Mesenchymal stem cell (in vitro differentiated cells and primary cell): ENCODE measurements at regions not wholly inside any gene's neighbourhood (a gene's known extent, or its start where the extent isn't known, plus 50 kb on each side); places are given as distances from the start of the nearest gene placed in this dataset.
A peak's percentile ranks its signal among the peaks of the same experiment; 100 is the strongest.

ENCODE experiments used
- DNase-seq: peaks from one replicate; pipeline ENCODE4 v3.0.0-alpha.2; 2013
- H2AFZ ChIP-seq: one replicate; pipeline ENCODE4 v1.6.1; 2013; ENCODE audit warnings: low read depth, mild to moderate bottlenecking, control low read depth, inconsistent platforms, low read length, moderate library complexity
- H2AK5ac ChIP-seq: 2 replicates; pipeline ENCODE4 v1.6.1; 2013; ENCODE audit warnings: low read length, moderate library complexity, mild to moderate bottlenecking, inconsistent platforms; ENCODE audit not compliant: severe bottlenecking
- H2BK120ac ChIP-seq: one replicate; pipeline ENCODE4 v1.6.1; 2013; ENCODE audit warnings: low read depth, mild to moderate bottlenecking, inconsistent platforms, low read length, moderate library complexity
- H2BK12ac ChIP-seq, 2 experiments: one replicate each; pipeline ENCODE4 v1.6.1; 2013; ENCODE audit warnings: inconsistent platforms in 2 of 2, low read length in 2 of 2, mild to moderate bottlenecking in 2 of 2, moderate library complexity in 2 of 2, control low read depth in 1 of 2
- H2BK15ac ChIP-seq: one replicate; pipeline ENCODE4 v1.6.1; 2013; ENCODE audit warnings: mild to moderate bottlenecking, low read depth, inconsistent platforms; ENCODE audit not compliant: poor library complexity, severe bottlenecking
- H2BK5ac ChIP-seq: 2 replicates; pipeline ENCODE4 v1.6.1; 2013; ENCODE audit warnings: low read depth, mild to moderate bottlenecking, low read length, control low read depth, inconsistent platforms; ENCODE audit not compliant: poor library complexity, severe bottlenecking
- H3K14ac ChIP-seq, 2 experiments: one replicate each; pipeline ENCODE4 v1.6.1; 2013; ENCODE audit warnings: inconsistent platforms in 2 of 2, low read length in 2 of 2, control low read depth in 1 of 2, mild to moderate bottlenecking in 1 of 2, moderate library complexity in 1 of 2
- H3K18ac ChIP-seq, 2 experiments: one replicate each; pipeline ENCODE4 v1.6.1; 2013; ENCODE audit warnings: inconsistent platforms in 2 of 2, low read length in 2 of 2, control low read depth in 1 of 2, low read depth in 1 of 2, mild to moderate bottlenecking in 1 of 2
- H3K23ac ChIP-seq, 2 experiments: one replicate each; pipeline ENCODE4 v1.6.1; 2013; ENCODE audit warnings: inconsistent platforms in 2 of 2, low read length in 2 of 2, mild to moderate bottlenecking in 2 of 2, moderate library complexity in 2 of 2, control low read depth in 1 of 2
- H3K27ac ChIP-seq: 2 replicates; pipeline ENCODE4 v1.5.1; 2013; ENCODE audit warnings: mild to moderate bottlenecking, moderate library complexity, low read length, control low read depth, inconsistent platforms; ENCODE audit not compliant: poor library complexity, severe bottlenecking
- H3K27me3 ChIP-seq, 2 experiments: 2 replicates each; pipeline versions ENCODE4 v1.6.1 to v1.7.0; 2013; ENCODE audit warnings: low read length in 2 of 2, mild to moderate bottlenecking in 2 of 2, moderate library complexity in 2 of 2, control low read depth in 1 of 2, inconsistent platforms in 1 of 2; ENCODE audit not compliant: control insufficient read depth in 1 of 2, insufficient read depth in 1 of 2
- H3K36me3 ChIP-seq, 2 experiments: 2 replicates each; pipeline versions ENCODE4 v1.6.1 to v1.7.0; 2013; ENCODE audit warnings: low read length in 2 of 2, control low read depth in 1 of 2, inconsistent platforms in 1 of 2, low read depth in 1 of 2, mild to moderate bottlenecking in 1 of 2; ENCODE audit not compliant: insufficient read depth in 2 of 2, control insufficient read depth in 1 of 2
- H3K4ac ChIP-seq, 2 experiments: one replicate each; pipeline ENCODE4 v1.6.1; 2013; ENCODE audit warnings: inconsistent platforms in 2 of 2, low read length in 2 of 2, mild to moderate bottlenecking in 2 of 2, moderate library complexity in 2 of 2, control low read depth in 1 of 2, low read depth in 1 of 2
- H3K4me1 ChIP-seq: 2 replicates; pipeline ENCODE4 v1.6.1; 2013; ENCODE audit warnings: low read depth, low read length, control low read depth; ENCODE audit not compliant: control insufficient read depth, insufficient read depth
- H3K4me2 ChIP-seq: 2 replicates; pipeline ENCODE4 v1.6.1; 2013; ENCODE audit warnings: low read length, mild to moderate bottlenecking, inconsistent platforms; ENCODE audit not compliant: poor library complexity, severe bottlenecking
- H3K4me3 ChIP-seq, 2 experiments: 2 replicates each; pipeline versions ENCODE4 v1.5.1 to v1.7.0; 2013; ENCODE audit warnings: low read length in 2 of 2, mild to moderate bottlenecking in 2 of 2, control low read depth in 1 of 2, low read depth in 1 of 2; ENCODE audit not compliant: insufficient read depth in 1 of 2
- H3K79me1 ChIP-seq: replicated peaks from 2 replicates; pipeline ENCODE4 v1.6.1; 2013; ENCODE audit warnings: mild to moderate bottlenecking, control low read depth, low read length, inconsistent platforms; ENCODE audit not compliant: poor library complexity, severe bottlenecking
- H3K9ac ChIP-seq: 2 replicates; pipeline ENCODE4 v1.7.0; 2013; ENCODE audit warnings: mild to moderate bottlenecking, low read length, moderate library complexity
- H3K9me3 ChIP-seq: 2 replicates; pipeline ENCODE4 v1.7.0; 2013; ENCODE audit warnings: mild to moderate bottlenecking, low read length; ENCODE audit not compliant: control insufficient read depth
- H4K8ac ChIP-seq: one replicate; pipeline ENCODE4 v1.6.1; 2013; ENCODE audit warnings: inconsistent platforms, mild to moderate bottlenecking, low read length, moderate library complexity
- H4K91ac ChIP-seq: one replicate; pipeline ENCODE4 v1.6.1; 2013; ENCODE audit warnings: mild to moderate bottlenecking, low read length, inconsistent platforms
- WGBS: methylation state at CpG from one replicate; pipeline ENCODE4 v1.1.7; 2013; ENCODE audit warnings: mixed read lengths; 5-methylcytosine and 5-hydroxymethylcytosine counted together

DNA sequence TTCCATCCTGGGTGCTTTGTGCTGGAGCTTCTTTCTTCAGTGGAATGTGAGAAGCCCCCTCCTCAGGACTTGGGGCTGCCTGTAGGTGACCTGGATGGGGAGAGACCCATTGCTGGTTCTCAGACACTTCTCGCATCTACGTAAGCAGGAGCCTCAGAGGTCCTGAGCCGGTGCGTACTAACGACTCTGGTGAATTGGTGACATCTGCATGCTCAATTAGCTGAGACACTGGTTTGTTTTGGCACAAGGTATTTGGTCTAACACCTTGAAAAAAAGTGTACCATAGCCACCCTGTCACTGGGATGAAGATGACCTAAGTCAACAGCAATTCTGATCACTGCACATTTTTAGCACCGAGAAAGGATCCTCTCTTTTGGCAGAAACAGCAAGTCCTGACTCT lies 57.7 kb downstream of the LRRC30 start:
- Histone ChIP-seq H3K4me2 (no peak overlapping the region), H3K36me3 (no peaks in the 10 kb centered on the region), H3K79me1 (no peaks in the 10 kb centered on the region), H4K8ac (no peak overlapping the region), H2BK15ac (no peak overlapping the region), H3K9ac (no peak overlapping the region), H3K18ac (no peak overlapping the region), H3K9me3 (peaks cover 21% of the 10 kb centered on the region), H3K4me3 (no peak overlapping the region), H3K23ac (no peak overlapping the region), H3K14ac (no peak overlapping the region), H2BK120ac (no peak overlapping the region), H2BK12ac (no peak overlapping the region), H2AFZ (no peak overlapping the region), H3K27ac (no peak overlapping the region), H3K27me3 (peaks cover 8 to 16% of the 10 kb centered on the region in 2 experiments), H4K91ac (no peak overlapping the region), H3K4ac (no peak overlapping the region), H2BK5ac (no peak overlapping the region), H2AK5ac (no peak overlapping the region), H3K4me1 (no peaks in the 10 kb centered on the region)
- no peak for DNase-seq
- 93% methylated on average over 6 of the region's 6 CpGs for whole genome bisulfite sequencing

GRCh38 chr18:7290077-7290476 lies 59.2 kb downstream of the LRRC30 start:
- Histone ChIP-seq H4K91ac (no peak overlapping the region), H3K9me3 (peaks cover 28% of the 10 kb centered on the region), H3K4ac (no peak overlapping the region), H3K27ac (no peak overlapping the region), H2BK5ac (no peak overlapping the region), H3K79me1 (no peaks in the 10 kb centered on the region), H3K14ac (no peak overlapping the region), H2BK15ac (no peak overlapping the region), H3K27me3 (peaks cover 8 to 16% of the 10 kb centered on the region in 2 experiments), H3K4me1 (no peaks in the 10 kb centered on the region), H2BK12ac (no peak overlapping the region), H2AK5ac (no peak overlapping the region), H3K9ac (no peak overlapping the region), H3K4me2 (no peak overlapping the region), H3K36me3 (no peaks in the 10 kb centered on the region), H2AFZ (no peak overlapping the region), H3K4me3 (no peak overlapping the region), H3K23ac (no peak overlapping the region), H4K8ac (no peak overlapping the region), H3K18ac (no peak overlapping the region), H2BK120ac (no peak overlapping the region)
- WGBS, result 97% methylated on average over 3 of the region's 3 CpGs
- no peak for DNase-seq

- no peak overlapping the region for H3K14ac ChIP-seq
- no peak overlapping the region for H2AK5ac ChIP-seq
- no peak overlapping the region for H3K18ac ChIP-seq
- no peak overlapping the region for H3K4me3 ChIP-seq
- no peaks in the 10 kb centered on the region for H3K36me3 ChIP-seq
- no peak overlapping the region for H2AFZ ChIP-seq
- H3K4me2 ChIP-seq, result no peak overlapping the region
- peaks cover 37% of the 10 kb centered on the region for H3K9me3 ChIP-seq
- no peak overlapping the region for H2BK5ac ChIP-seq
- no peaks in the 10 kb centered on the region for H3K4me1 ChIP-seq
- H2BK15ac ChIP-seq, result no peak overlapping the region
- H3K79me1 ChIP-seq, result no peaks in the 10 kb centered on the region
- H4K8ac ChIP-seq, result no peak overlapping the region
- 75% methylated on average over 2 of the region's 3 CpGs for WGBS
- no peak overlapping the region for H3K23ac ChIP-seq
- H3K9ac ChIP-seq, result no peak overlapping the region
- no peak for DNase-seq
- H3K4ac ChIP-seq, result no peak overlapping the region
- no peak overlapping the region for H3K27ac ChIP-seq
- no peak overlapping the region for H4K91ac ChIP-seq
- H2BK12ac ChIP-seq, result no peak overlapping the region
- H2BK120ac ChIP-seq, result no peak overlapping the region
- peaks cover 8 to 16% of the 10 kb centered on the region in 2 experiments for H3K27me3 ChIP-seq
Observed at GRCh38 chr18:7291046-7291445, 60.2 kb downstream of the LRRC30 start.

DNA sequence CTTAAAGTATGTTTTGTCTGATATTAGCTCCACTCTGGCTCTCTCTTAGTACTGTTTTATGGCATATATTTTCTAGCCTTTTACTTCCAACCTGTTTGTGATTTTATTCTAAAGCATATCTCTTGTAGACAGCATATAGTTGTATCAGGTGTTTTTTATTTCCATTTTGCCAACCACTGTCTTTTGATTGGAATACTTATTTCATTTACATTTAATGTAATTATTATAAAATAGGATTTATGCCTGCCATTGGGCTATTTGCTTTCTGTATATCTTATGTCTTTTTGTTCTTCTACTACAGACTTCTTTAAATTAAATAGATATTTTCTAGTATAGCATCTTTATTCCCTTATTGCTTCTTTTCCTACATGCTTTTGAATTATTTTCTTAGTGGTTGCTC lies 67.3 kb downstream of the LRRC30 start:
- Histone ChIP-seq H3K4ac (no peak overlapping the region), H3K23ac (no peak overlapping the region), H2BK15ac (no peak overlapping the region), H3K79me1 (no peaks in the 10 kb centered on the region), H3K9me3 (peaks cover 59% of the 10 kb centered on the region), H4K91ac (no peak overlapping the region), H2BK12ac (no peak overlapping the region), H3K4me2 (no peak overlapping the region), H2AK5ac (no peak overlapping the region), H3K14ac (no peak overlapping the region), H2BK120ac (no peak overlapping the region), H3K27me3 (no peaks in the 10 kb centered on the region), H3K27ac (no peak overlapping the region), H2BK5ac (peak overlapping the region; percentile 44), H3K4me3 (no peak overlapping the region), H3K18ac (no peak overlapping the region), H3K4me1 (no peaks in the 10 kb centered on the region), H3K36me3 (no peaks in the 10 kb centered on the region), H4K8ac (no peak overlapping the region), H2AFZ (no peak overlapping the region), H3K9ac (no peak overlapping the region)
- no peak for DNase-seq
